ENCODE measurements at regions not wholly inside any gene's neighbourhood (a gene's known extent, or its start where the extent isn't known, plus 50 kb on each side); places are given as distances from the start of the nearest gene placed in this dataset.
"Not testable (repeated sequence)": the region's sequence is repeated elsewhere in the genome, so short reads cannot be mapped to it uniquely, and the experiment has no call there.

DNA sequence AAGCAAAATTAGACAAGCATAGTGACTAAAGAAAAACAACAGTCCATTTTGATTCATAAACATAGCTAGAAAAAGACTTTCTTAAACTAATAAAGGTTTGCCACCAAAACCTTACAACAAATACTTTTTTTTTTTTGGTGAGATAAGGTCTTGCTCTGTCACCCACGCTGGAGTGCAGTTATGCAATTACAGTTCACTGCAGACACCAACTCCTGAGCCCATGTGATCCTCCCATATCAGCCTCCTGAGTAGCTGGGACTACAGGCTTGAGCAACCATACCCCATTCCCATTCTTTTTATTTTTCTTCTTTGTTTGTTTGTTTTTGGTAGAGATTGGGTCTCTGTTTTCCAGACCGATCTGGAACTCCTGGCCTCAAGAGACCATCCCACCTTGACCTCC is 247.2 kb upstream of the ADGRL3 start:
- DNase-seq (ENCODE audit: low spot score): no peak

GRCh38 chr4:60953826-60954225 is 246.3 kb upstream of the ADGRL3 start:
- DNase-seq (ENCODE audit: low spot score): no peak

- DNase-seq (ENCODE audit: low spot score): no peak
Observed at GRCh38 chr4:60962286-60962685, 237.8 kb upstream of the ADGRL3 start.

- no peak for DNase-seq (ENCODE audit: low spot score)
Observed at GRCh38 chr4:60981534-60981933, 218.6 kb upstream of the ADGRL3 start.

- DNase-seq (ENCODE audit: low spot score): no peak
Observed at GRCh38 chr4:60989141-60989540, 211.0 kb upstream of the ADGRL3 start.

DNA sequence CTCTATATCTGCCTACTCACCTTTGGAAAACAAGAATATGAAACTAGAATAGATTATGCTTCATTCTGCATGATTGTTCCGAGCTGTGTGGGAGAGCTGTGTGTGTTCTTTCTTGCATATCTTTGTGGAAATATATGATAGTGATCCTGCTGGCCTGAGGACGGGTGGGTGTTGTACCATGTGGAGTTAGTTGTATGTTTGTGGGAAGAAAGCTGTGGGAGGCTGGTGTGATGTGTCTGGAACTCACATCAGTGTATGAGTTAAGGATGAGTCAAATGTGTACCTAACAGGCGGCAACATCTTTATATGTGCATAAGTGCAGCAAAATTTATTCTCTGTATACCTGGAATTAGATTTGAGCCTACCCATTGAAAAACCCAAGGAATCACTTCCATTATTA is 208.1 kb upstream of the ADGRL3 start:
- DNase-seq (ENCODE audit: low spot score): no peak

DNA sequence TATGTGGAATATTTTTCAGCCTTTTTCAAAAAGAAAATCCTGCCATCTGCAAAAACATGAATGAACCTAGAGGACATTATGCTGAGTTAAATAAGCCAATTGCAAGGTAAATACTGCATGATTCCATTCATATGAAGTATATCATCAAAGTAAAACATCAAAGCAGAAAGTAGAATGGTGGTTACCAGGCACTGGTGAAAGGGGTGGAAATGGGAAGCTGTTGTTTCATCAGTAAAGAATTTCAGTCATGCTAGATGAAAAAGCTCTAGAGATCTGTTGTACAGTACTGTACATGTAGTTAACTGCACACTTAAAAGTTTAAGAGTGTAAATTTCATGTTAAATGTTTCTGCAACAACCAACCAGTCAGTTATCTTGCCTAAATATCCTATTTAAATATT is 196.8 kb upstream of the ADGRL3 start:
- no peak for DNase-seq (ENCODE audit: low spot score)

- DNase-seq (ENCODE audit: low spot score): no peak
Observed at GRCh38 chr4:61004651-61005170, 195.4 kb upstream of the ADGRL3 start.

- no peak for DNase-seq (ENCODE audit: low spot score)
Observed at GRCh38 chr4:61011051-61011450, 189.1 kb upstream of the ADGRL3 start.

- not testable (repeated sequence) for DNase-seq (ENCODE audit: low spot score)
Observed at GRCh38 chr4:61011936-61012335, 188.2 kb upstream of the ADGRL3 start.

DNA sequence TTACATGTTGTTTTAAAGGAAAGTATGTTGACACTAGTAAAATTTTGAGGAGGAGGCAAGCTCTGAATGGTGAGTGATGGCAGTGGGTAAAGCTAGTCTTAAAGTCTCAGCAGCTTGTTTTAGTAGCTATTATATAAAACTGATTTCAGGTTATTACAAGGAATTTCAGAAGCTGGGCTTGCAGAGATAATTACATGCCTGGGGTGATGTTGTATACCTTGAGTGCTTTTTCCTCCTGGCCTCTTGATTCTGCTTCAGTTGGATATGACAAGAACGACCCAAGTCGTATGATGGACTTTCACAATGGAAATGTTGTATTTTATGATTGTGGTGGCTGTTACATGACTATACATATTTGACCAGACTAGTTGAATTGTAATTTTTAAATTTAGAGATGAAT is 175.5 kb upstream of the ADGRL3 start:
- DNase-seq (ENCODE audit: low spot score): no peak

DNA sequence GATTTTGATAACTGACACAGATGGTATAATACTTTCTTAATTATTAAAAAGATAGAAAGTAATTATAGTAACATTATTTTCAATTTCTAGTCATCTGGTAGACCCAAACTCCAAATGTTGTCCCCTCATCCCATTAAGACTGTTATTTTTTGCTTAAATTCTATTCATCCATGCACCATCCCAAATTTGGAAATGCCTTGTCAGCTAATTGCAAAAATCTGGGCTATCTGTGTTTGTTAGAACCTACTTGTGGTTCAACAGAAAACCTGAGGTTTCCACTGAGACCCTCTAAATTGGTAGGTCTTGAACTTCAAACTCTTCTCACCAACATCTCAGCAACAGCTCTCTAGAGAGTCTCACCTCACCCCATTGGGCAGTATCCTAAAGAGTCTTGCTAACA is 172.2 kb upstream of the ADGRL3 start:
- no peak for DNase-seq (ENCODE audit: low spot score)

- no peak for DNase-seq (ENCODE audit: low spot score)
Observed at GRCh38 chr4:61036071-61036684, 163.9 kb upstream of the ADGRL3 start.

DNA sequence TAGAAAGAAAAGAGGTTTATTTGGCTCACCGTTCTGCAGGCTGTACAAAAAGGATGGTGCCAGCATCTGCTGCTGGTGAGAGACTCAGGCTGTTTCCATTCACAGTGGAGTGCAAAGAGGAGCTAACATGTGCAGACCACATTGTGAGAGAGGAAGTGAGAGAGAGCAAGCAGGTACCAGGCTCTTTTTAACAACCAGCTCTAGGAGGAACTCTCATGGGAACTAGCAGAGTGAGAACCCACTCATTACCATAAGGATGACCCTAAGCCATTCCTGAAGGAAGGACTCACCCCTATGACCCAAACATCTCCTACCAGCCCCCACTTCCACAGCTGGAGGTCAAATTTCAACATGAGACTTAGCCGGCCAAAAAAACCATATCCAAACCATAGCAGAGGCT is 158.6 kb upstream of the ADGRL3 start:
- DNase-seq (ENCODE audit: low spot score): no peak

- DNase-seq (ENCODE audit: low spot score): no peak
Observed at GRCh38 chr4:61044837-61045236, 155.3 kb upstream of the ADGRL3 start.

DNA sequence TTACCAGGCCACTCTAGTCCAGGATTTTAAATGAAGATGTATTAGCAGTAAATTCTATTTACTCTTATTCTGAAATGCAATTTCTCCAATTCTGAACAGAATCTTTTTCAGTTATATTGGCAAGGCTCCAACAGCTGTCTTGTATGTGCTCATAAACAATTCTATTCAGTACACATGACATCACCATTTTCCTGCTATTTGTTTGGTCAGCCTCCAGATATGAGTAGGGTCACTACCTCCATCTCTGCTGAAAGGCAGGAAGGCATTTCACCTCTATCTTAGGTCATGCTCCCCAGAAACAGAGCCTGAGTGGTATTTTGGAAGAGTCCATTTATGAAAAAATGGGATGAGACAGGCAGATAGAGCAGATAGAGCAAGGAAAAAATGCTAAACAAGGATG is 151.1 kb upstream of the ADGRL3 start:
- DNase-seq (ENCODE audit: low spot score): no peak

DNA sequence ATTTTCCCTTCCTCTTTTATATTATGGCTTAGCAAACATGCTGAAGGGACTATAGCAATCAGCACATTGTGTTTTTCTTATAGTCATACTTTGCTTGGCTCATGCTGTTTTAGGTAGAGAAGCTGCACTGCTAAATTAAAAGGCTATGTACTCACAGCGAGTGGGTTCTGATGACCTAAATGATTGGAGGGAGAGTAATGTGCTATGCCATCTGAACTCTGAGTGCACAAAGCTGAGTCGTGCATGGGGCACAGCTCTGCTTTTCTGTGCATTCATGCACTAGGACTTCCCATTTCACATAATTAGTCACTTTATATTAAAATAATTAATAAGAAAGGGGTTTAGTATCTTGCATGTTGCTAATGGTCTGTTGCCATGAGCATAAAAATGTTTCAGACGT is 132.7 kb upstream of the ADGRL3 start:
- no peak for DNase-seq (ENCODE audit: low spot score)

DNA sequence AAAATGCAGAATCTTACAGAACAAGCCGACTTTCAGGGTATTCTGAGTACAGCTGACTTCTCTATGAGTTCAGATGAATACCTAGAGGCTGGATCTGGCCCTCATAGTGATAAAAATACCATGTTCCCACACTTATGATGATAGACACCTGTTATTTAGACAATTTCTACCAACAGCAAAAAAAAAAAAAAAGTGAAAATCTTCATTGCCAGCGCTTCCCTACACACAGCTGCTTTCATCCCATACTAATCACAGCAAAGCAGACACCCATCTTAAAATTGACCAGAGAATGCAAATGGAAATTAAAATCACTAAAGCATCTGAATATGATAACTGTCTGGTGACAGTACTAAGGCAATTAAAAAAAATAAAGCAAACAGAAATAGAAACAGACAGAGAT is 132.1 kb upstream of the ADGRL3 start:
- DNase-seq (ENCODE audit: low spot score): no peak

DNA sequence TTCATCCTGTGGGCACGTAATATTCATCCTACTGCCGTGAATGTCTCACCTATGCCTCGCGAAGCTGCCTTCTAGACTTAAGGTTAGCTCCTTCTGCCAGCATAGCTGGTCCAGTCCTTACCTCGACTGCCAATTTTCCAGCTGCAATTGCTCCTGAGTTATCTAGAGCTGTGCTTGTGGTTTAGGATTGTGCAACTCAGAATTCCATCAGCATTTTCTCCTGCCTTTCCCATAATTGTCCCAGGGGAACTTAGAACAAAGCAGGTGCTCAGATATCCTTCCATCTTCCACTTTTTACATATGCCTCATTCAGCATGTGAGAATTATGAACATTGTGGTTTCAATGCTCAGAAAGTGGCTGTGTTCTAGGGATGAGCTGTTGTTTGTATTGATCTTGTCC is 131.4 kb upstream of the ADGRL3 start:
- DNase-seq (ENCODE audit: low spot score): no peak

DNA sequence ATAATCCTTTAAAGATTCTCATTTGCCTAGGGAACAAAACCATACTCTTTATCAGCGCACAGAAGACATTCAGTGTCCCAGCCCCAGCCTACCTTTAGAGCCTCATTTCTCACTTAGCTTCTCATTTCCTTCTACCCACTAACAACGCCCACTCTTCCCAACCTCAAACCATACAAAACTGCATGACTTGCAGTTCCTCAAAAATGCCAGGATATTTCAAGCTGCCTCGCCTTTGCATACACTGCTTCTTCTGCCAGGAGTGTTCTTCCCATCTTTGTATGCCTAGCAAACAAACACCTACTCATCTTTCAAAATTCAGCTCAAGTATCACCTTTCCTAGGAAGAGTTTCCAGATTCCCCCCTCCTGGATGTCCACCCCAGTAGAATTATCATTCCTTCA is 129.9 kb upstream of the ADGRL3 start:
- no peak for DNase-seq (ENCODE audit: low spot score)

GRCh38 chr4:61079427-61079826 is 120.7 kb upstream of the ADGRL3 start:
- DNase-seq (ENCODE audit: low spot score): no peak

DNA sequence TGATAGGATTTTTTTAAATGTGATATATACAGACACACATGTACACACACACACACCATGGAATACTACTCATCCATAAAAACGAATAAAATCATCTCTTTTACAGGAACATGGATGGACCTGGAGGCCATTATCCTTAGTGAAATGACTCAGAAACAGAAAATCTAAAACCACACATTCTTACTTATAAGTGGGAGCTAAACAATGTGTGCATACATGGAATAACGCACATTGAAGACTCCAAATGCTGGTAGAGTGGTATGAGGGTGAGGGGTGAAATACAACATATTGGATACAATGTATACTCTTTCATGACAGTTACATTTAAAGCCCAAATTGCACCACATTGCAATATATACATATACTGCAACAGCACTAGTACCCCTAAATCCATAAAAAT is 120.2 kb upstream of the ADGRL3 start:
- no peak for DNase-seq (ENCODE audit: low spot score)

GRCh38 chr4:61085534-61085933 is 114.6 kb upstream of the ADGRL3 start:
- DNase-seq (ENCODE audit: low spot score): no peak

DNA sequence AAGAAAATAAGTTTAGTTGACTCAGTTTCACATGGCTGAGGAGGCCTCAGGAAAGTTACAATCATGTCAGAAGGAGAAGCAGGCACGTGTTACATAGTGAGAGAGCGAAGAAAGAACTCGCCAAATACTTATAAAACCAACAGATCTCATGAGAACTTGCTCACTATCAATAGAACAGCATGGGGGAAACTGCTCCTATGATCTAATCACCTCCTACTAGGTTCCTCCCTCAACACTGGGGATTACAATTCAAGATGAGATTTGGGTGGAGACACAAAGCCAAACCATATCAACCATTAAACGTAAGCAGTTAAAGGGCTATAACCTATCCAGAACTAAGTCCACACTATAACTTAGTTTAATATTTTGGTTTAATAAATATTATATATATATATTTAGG is 113.8 kb upstream of the ADGRL3 start:
- no peak for DNase-seq (ENCODE audit: low spot score)
